Activated CD4-positive, alpha-beta memory T cell treated with anti-CD3 and anti-CD28 coated beads for 36 hours (primary cell): ENCODE measurements at regions not wholly inside any gene's neighbourhood (a gene's known extent, or its start where the extent isn't known, plus 50 kb on each side); places are given as distances from the start of the nearest gene placed in this dataset.

Experiments used
- CTCF ChIA-PET: fragments of 350-600 bp; sonication (Branson Sonifier 250); formaldehyde crosslinking; loops from one replicate; lab custom pipeline; 2021; ENCODE audit warnings: antibody characterized with exemption, inconsistent platforms; lab: Charles Lee
- POLR2A ChIA-PET: fragments of 350-600 bp; sonication (Branson Sonifier 250); formaldehyde crosslinking; loops from one replicate; lab custom pipeline; 2021; ENCODE audit warnings: antibody characterized with exemption; lab: Charles Lee
- DNase-seq: peaks from one replicate; pipeline ENCODE4 v3.0.0-alpha.2; 2020
- H3K27ac Mint-ChIP-seq: one replicate; pipeline ENCODE4 v1.8.0; 2021; ENCODE audit warnings: mixed read lengths
- H3K27me3 Mint-ChIP-seq: one replicate; pipeline ENCODE4 v1.8.0; 2021; ENCODE audit warnings: mixed read lengths
- H3K36me3 Mint-ChIP-seq: one replicate; pipeline ENCODE4 v1.8.0; 2021; ENCODE audit warnings: mixed read lengths
- H3K4me1 Mint-ChIP-seq: one replicate; pipeline ENCODE4 v1.8.0; 2021; ENCODE audit warnings: low read depth, mixed read lengths
- H3K4me3 Mint-ChIP-seq: one replicate; pipeline ENCODE4 v1.8.0; 2021; ENCODE audit warnings: mild to moderate bottlenecking, mixed read lengths
- H3K9me3 Mint-ChIP-seq: one replicate; pipeline ENCODE4 v1.8.0; 2021; ENCODE audit warnings: mixed read lengths
- intact Hi-C: fragments of 100-400 bp; cut with micrococcal nuclease; formaldehyde crosslinking; loops from one replicate; pipeline ENCODE4 v1.15.1; 2023

- H3K4me1 Mint-ChIP-seq: no peaks in the 10 kb centered on the region
- CTCF ChIA-PET: no interaction called here
- POLR2A ChIA-PET: no interaction called here
- no peaks in the 10 kb centered on the region for H3K36me3 Mint-ChIP-seq
- no peak overlapping the region for H3K27ac Mint-ChIP-seq
- H3K27me3 Mint-ChIP-seq: peaks cover 2% of the 10 kb centered on the region
- DNase-seq: no peak
- H3K9me3 Mint-ChIP-seq: no peaks in the 10 kb centered on the region
- intact Hi-C loops: loop anchor here (10.0 kb wide), 1 partner anchor 251 kb away; no protein-coding TSS in a partner anchor
- H3K4me3 Mint-ChIP-seq: no peak overlapping the region
These were observed 371.7 kb downstream of the EN1 start for GRCh38 chr2:118475622-118476205.

- Mint-ChIP-seq H3K36me3 (no peaks in the 10 kb centered on the region), H3K9me3 (no peaks in the 10 kb centered on the region)
- CTCF ChIA-PET: no interaction called here
These were observed 372.9 kb downstream of the EN1 start for GRCh38 chr2:118474541-118474920.

GRCh38 chr2:118473846-118474540 is 373.5 kb downstream of the EN1 start:
- POLR2A ChIA-PET: no interaction called here
- H3K27me3 Mint-ChIP-seq: peaks cover 8% of the 10 kb centered on the region

More at GRCh38 chr2:118474541-118474920, 372.9 kb downstream of the EN1 start:
- POLR2A ChIA-PET: no interaction called here
- intact Hi-C loops: loop anchor here (10.0 kb wide), 1 partner anchor 250 kb away; no protein-coding TSS in a partner anchor
- DNase-seq: no peak
- Mint-ChIP-seq H3K27me3 (peaks cover 4% of the 10 kb centered on the region), H3K4me3 (no peak overlapping the region), H3K27ac (no peak overlapping the region), H3K4me1 (no peaks in the 10 kb centered on the region)

DNA sequence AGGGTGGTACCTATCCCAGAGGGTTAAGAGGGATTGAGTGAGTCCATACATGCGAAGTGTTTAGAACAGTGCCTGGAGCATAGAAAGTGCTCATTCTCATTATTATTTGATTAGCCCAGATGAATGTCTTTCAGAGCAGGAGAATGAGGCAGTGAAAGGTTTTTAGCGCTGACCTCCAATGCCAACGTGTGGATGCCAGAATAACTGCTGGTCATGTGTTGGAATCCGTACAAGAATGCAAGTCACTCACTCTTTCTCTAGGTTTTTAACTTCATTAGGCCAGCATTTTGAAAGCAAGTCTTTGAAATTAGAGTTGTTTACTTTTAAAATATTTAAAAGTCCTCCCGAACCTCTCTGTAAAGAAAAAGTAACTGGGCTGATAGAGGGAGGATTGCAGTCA is 374.2 kb downstream of the EN1 start:
- no peak for DNase-seq
- intact Hi-C loops: loop anchor here (10.0 kb wide), 1 partner anchor 248 kb away; no protein-coding TSS in a partner anchor
- ChIA-PET POLR2A (no interaction called here), CTCF (no interaction called here)
- no peak overlapping the region for H3K4me3 Mint-ChIP-seq
- H3K9me3 Mint-ChIP-seq: no peaks in the 10 kb centered on the region
- H3K27ac Mint-ChIP-seq: no peak overlapping the region
- H3K27me3 Mint-ChIP-seq: peaks cover 9% of the 10 kb centered on the region
- no peaks in the 10 kb centered on the region for H3K36me3 Mint-ChIP-seq
- H3K4me1 Mint-ChIP-seq: no peaks in the 10 kb centered on the region

More at GRCh38 chr2:118473846-118474540, 373.5 kb downstream of the EN1 start:
- no peak overlapping the region for H3K4me3 Mint-ChIP-seq
- no peak overlapping the region for H3K27ac Mint-ChIP-seq
- no peaks in the 10 kb centered on the region for H3K9me3 Mint-ChIP-seq
- H3K4me1 Mint-ChIP-seq: no peaks in the 10 kb centered on the region
- intact Hi-C loops: loop anchor here (10.0 kb wide), 1 partner anchor 249 kb away; no protein-coding TSS in a partner anchor
- CTCF ChIA-PET: no interaction called here
- no peaks in the 10 kb centered on the region for H3K36me3 Mint-ChIP-seq
- no peak for DNase-seq

DNA sequence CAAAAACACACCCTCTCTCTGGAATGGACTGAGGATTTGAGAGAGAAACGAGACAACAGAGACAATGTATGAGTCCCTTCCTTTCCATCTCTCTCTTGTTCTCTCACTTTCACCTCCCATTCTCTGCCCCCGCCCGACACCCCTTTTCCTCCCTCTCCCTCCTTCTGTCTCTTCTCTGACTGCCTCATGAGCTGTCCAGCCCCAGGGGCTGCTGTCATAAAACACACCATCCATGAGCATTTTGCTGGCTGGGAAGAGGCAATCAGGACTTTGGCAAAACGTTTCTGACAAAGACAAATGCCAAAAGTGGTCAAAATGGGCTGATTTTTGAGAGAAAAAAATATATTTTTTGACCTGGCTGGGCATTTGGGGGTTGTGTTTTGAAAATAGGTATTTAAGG is 377.2 kb downstream of the EN1 start:
- Mint-ChIP-seq H3K4me3 (no peak overlapping the region), H3K36me3 (no peaks in the 10 kb centered on the region), H3K9me3 (no peaks in the 10 kb centered on the region), H3K27ac (no peak overlapping the region), H3K4me1 (no peaks in the 10 kb centered on the region), H3K27me3 (peaks cover 12% of the 10 kb centered on the region)
- intact Hi-C loops: loop anchor here (10.0 kb wide), 1 partner anchor 245 kb away; no protein-coding TSS in a partner anchor
- no peak for DNase-seq
- ChIA-PET POLR2A (no interaction called here), CTCF (no interaction called here)

GRCh38 chr2:118469103-118469502 is 378.3 kb downstream of the EN1 start:
- Mint-ChIP-seq H3K27ac (no peak overlapping the region), H3K27me3 (peaks cover 12% of the 10 kb centered on the region), H3K4me1 (no peaks in the 10 kb centered on the region), H3K9me3 (no peaks in the 10 kb centered on the region), H3K36me3 (no peaks in the 10 kb centered on the region), H3K4me3 (no peak overlapping the region)
- CTCF ChIA-PET: no interaction called here
- intact Hi-C loops: no loop called here
- no peak for DNase-seq
- POLR2A ChIA-PET: no interaction called here

DNA sequence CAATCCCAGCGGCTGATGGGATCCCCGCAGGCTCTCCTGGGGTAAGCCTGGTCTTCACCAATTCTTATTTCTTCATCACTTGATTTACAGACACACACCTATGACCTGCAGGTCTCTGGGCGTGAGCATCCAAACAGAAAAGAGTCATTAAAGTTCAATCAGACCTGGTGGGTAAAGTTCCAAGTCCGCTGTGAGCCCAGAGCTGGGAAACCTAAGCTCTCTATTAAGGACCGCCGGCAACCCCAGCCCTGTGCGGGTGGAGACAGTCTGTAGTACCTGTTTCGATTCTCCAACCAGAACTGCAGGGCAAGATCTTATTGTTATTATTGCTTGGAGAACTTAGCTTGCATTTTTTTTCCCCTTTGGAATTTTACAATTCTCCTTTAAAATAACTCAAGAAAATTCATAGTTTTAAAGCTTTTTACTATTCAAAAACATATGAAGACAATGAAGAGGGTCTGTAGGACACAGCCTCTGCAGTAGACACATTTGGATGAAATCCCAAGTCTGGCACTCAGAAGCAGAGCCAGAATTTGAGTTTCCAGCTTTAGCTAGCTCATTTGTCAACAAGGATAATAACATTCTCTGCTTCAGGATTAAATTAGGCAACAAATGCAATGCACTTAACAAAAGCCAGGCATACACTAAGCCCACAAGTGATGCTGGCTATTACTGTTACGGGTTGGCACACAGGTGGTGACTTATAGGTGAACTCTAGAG is 376.4 kb downstream of the INSIG2 start:
- Mint-ChIP-seq H3K27ac (no peak overlapping the region), H3K9me3 (no peaks in the 10 kb centered on the region), H3K4me3 (no peak overlapping the region), H3K36me3 (no peaks in the 10 kb centered on the region), H3K27me3 (peaks cover 10% of the 10 kb centered on the region), H3K4me1 (no peaks in the 10 kb centered on the region)
- CTCF ChIA-PET: no interaction called here
- intact Hi-C loops: no loop called here
- POLR2A ChIA-PET: no interaction called here
- DNase-seq: no peak

GRCh38 chr2:118464046-118464445 is 375.8 kb downstream of the INSIG2 start:
- H3K9me3 Mint-ChIP-seq: no peaks in the 10 kb centered on the region
- DNase-seq: no peak
- POLR2A ChIA-PET: no interaction called here
- H3K27me3 Mint-ChIP-seq: peaks cover 7% of the 10 kb centered on the region
- no peak overlapping the region for H3K27ac Mint-ChIP-seq
- no peaks in the 10 kb centered on the region for H3K4me1 Mint-ChIP-seq
- H3K36me3 Mint-ChIP-seq: no peaks in the 10 kb centered on the region
- no peak overlapping the region for H3K4me3 Mint-ChIP-seq
- intact Hi-C loops: no loop called here
- CTCF ChIA-PET: no interaction called here

DNA sequence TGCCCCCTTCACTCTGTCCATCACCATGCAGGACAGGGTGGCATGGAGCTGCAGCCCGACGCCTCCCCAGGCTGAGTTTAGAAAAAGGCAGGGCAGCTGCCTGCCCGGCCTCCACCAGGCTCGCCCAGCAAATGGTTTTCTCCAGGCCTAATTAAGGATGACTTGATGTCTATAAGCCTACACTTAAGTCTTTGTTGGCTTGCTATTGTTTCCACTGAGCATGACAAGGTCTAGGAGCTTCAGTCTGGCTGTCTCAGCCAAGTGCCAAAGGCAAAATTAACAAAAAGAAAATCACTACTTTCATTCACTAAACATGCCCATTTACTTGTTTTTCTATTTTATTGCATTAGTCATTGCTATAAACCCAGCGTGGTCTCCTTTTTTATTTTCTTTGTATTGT is 372.2 kb downstream of the INSIG2 start:
- Mint-ChIP-seq H3K4me1 (no peaks in the 10 kb centered on the region), H3K4me3 (no peak overlapping the region), H3K27me3 (peaks cover 9% of the 10 kb centered on the region), H3K9me3 (no peaks in the 10 kb centered on the region), H3K36me3 (no peaks in the 10 kb centered on the region), H3K27ac (no peak overlapping the region)
- CTCF ChIA-PET: no interaction called here
- no peak for DNase-seq
- POLR2A ChIA-PET: no interaction called here
- intact Hi-C loops: no loop called here

DNA sequence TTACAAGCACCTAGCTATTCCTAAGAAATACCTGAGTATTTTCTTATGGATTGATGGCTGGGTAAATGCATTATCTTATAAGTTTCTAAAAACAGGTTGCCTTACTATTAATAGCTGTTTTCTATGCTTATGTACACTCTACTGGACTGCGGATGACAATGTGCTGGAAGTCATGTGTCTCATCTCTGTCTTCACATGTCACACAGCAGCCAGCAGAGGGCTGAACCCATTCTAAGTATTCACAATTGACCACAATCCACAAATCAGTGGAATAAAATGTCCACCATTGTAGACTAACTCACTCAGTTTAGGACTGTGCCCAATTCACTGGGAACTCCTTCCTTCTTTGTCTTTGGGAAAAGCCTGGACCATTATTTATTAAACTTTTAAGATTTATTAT is 371.2 kb downstream of the INSIG2 start:
- Mint-ChIP-seq H3K4me3 (no peak overlapping the region), H3K36me3 (no peaks in the 10 kb centered on the region), H3K9me3 (no peaks in the 10 kb centered on the region), H3K4me1 (no peaks in the 10 kb centered on the region), H3K27ac (no peak overlapping the region), H3K27me3 (peaks cover 9% of the 10 kb centered on the region)
- DNase-seq: no peak
- POLR2A ChIA-PET: no interaction called here
- CTCF ChIA-PET: no interaction called here
- intact Hi-C loops: no loop called here

DNA sequence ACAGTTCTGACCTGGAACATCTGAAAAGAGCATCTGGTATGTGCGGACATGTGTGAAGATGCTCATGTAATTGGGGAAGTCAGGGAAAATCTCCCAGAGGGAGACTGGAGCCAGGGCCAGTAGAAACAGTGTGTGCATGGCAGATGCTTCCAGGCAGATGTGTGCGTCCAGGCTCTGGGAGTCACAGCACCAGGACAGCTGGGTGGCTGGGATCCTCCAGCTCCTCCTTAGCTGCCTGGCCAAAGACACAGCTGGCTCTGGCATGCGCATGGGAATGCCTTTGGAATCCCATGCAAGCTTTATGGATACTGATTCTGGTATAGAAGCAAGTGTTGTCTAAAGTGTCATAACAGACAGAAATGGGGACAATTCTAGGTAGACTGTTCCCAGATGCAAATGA is 369.7 kb downstream of the INSIG2 start:
- H3K27me3 Mint-ChIP-seq: peaks cover 9% of the 10 kb centered on the region
- H3K4me3 Mint-ChIP-seq: no peak overlapping the region
- intact Hi-C loops: no loop called here
- no peaks in the 10 kb centered on the region for H3K4me1 Mint-ChIP-seq
- no peaks in the 10 kb centered on the region for H3K9me3 Mint-ChIP-seq
- no peak overlapping the region for H3K27ac Mint-ChIP-seq
- POLR2A ChIA-PET: no interaction called here
- H3K36me3 Mint-ChIP-seq: no peaks in the 10 kb centered on the region
- no peak for DNase-seq
- CTCF ChIA-PET: no interaction called here

- intact Hi-C loops: no loop called here
- ChIA-PET POLR2A (no interaction called here), CTCF (no interaction called here)
- Mint-ChIP-seq H3K27ac (no peak overlapping the region), H3K9me3 (no peaks in the 10 kb centered on the region), H3K27me3 (peaks cover 2% of the 10 kb centered on the region), H3K4me1 (no peaks in the 10 kb centered on the region), H3K4me3 (no peak overlapping the region), H3K36me3 (no peaks in the 10 kb centered on the region)
- no peak for DNase-seq
These were observed 361.1 kb downstream of the INSIG2 start for GRCh38 chr2:118449401-118449800.
